Nucleus accumbens (tissue), 56 donors: ENCODE measurements at regions not wholly inside any gene's neighbourhood (a gene's known extent, or its start where the extent isn't known, plus 50 kb on each side); places are given as distances from the start of the nearest gene placed in this dataset.

Experiments used
- DNase-seq, 56 donors: peaks; one replicate each; lab custom pipeline; 2025; lab: John Stamatoyannopoulos, UW

DNA sequence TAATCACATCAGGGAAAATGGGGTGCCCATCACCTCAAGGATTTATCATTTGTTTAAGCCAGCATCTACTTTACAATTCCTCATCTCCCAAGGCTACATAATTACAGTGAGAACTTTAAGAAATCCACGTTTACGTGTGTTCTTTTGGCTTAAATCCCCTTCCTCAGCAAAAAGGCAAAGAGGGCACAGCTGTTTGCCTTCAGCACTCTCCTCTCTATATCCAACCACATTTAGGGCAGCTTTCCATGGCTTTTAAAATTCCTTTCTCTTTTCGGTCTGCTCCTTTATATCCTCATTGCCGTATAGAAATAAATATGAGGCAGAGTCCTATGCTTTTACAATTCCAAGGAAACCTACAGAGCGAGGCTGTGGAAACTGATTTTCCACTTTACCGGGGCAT, 175.9 kb downstream of the EMP1 start:
- DNase-seq: no peak

DNA sequence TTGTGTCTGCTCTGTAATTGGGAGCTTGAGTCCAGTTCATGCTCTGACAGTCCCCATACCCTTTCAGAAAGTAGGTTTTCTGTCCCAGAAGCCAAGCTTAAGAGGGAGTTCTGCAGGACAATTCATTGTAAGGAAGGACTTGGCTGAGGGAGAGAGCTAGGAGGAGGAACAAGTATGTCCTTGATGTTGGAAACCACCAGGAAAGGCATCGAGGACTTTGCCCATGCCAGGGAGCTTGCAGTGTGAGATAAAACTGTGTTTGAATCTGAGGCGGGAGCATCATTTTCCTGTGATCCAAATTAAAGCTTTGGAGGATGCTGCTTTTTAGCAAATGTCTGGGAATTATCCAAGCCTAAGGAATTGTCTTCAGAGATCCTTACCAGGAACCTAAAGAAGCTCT, 175.3 kb downstream of the EMP1 start:
- no peak for DNase-seq

- DNase-seq: no peak
Measured at GRCh38 chr12:13371367-13371766, 174.8 kb downstream of the EMP1 start.

- DNase-seq: no peak
Measured at GRCh38 chr12:13369474-13370056, 173.0 kb downstream of the EMP1 start.

- no peak for DNase-seq
Measured at GRCh38 chr12:13368971-13369370, 172.4 kb downstream of the EMP1 start.

DNA sequence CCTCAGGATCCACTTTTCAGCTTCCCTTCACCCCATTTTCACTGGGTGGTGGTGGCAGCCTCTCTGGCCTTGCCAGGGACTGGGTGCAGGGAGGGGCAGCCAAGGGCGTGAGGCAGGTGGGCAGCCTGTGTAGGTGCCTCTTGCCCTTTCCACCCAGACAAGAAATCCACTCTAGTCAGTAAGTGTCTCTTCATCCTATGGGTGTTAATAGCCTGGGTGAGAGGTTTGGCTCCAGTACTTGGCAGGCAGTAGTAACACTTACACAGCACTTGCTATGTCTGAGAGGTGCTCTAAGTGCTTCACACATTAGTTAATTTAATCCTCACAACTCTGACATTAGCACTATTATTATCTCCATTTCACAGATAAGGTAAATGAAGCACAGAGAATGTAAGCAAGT, 171.9 kb downstream of the EMP1 start:
- no peak for DNase-seq

GRCh38 chr12:13367973-13368372, 171.4 kb downstream of the EMP1 start:
- DNase-seq: no peak

DNA sequence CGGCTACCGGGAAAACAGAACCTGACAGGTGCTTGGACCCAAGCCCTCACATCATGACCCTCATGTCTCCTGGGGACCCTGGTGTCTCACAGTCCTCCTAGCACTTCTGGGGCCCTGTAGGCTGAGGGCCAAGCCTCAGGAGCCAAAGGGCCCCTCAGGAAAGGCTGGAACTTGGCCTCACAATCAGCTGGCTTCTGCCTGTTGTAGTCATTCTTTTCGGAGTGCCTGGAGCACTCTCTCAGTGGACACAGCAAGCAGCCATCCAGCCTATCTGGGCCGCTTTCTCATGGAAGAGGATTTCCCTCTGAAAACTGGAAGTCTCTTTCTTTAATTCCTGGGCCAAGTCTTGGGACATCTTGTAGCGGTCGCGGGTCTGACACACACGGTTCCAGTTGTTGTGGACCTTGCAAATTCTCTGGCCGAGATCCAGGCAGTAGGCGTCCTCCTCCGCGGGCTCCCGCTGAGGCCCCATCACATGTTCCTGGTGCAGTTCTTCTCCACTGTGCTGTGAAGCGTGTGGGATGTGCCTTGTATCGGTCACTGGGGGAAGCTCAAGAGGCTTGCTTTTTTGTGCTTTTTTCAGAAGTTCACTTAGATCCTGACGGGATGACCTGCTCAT, 169.3 kb downstream of the EMP1 start:
- no peak for DNase-seq

GRCh38 chr12:13362260-13362841, 165.8 kb downstream of the EMP1 start:
- DNase-seq: peak in 30 of 56 donors; percentile 2 to 63 (median 18)

DNA sequence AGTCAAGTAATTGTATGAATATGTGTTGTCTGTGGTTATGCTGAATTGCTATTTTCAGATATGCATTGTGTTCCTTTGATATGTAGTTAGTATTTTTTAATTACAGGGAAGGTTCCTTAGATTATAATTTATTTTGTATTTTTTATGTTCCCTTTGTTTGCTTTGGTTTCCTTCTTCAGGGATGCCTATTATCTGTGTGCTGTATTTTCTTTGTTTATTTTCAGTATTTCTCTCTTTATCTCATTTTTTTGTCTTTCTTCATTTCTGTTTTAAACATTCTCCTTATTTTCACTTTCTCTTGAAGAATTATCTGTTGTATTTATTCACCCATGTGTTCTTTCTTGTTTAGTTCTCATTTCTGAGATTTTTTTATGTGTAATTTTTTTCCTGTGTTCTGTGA, 163.1 kb downstream of the EMP1 start:
- DNase-seq: no peak

DNA sequence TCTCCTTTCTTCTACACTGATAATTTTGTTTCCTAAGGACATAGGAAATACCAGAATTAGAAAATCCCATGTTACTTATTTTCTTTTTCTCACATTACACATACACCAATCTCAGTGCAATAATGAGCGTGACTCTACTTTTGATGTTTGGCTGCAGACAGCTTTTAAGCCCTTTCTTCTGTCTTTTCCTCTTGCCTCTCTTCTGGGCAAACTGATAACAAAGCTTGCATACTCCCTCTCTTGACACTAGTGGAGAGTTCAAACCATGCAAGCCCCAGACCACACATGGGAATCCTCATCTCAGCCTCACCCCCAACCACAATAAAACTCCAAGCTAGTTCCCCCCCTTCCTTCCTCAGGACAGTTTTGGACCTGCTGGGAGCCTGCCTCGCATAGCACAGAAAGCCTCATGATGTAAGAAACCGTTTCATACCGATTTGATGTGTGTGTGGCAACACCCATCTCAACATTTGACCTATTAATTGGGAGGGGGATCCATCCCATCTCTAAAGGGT, 161.9 kb downstream of the EMP1 start:
- DNase-seq: no peak

- DNase-seq: no peak
Measured at GRCh38 chr12:13350946-13351345, 154.4 kb downstream of the EMP1 start.

DNA sequence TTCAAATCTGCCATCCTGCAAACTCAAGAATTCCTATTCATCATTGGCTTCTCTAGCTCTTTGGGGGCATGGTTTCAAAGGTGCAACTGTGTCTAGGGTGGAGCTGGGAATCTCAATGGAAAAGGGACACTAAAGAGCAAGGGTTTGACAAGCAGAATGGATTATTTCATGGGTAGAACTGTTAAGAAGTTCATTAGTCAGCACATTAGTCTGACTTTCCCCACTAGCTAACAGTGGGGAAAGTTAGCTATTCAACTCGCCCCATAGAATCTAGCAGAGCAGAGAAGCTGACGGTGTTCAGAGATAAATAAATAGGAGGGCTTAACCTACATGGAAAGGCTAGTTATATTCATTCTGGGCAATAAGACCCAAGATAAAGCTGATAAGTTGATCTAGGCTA, 153.9 kb downstream of the EMP1 start:
- DNase-seq: no peak

DNA sequence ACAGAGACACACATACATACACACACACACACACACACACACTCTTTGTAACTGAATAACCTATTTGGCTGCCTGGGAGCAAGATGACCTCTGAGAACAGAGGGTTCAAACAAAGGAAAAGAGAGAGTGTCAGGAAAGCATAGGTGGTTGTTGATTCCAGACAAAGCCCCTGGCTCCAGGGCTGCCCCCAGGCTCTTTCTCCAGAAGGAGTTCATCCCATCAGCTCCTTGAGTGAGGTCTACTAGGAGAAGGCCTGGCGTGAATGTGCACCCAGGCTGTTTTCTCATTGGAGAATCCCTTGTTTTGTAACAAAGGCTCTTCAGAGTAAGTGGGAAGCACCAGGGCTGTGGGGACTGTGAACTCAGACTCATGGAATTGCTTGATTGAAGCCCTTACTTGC, 151.9 kb downstream of the EMP1 start:
- no peak for DNase-seq

GRCh38 chr12:13347241-13348043, 150.9 kb downstream of the EMP1 start:
- peak in 29 of 56 donors; percentile 5 to 76 (median 47) for DNase-seq

GRCh38 chr12:13345722-13346121, 149.2 kb downstream of the EMP1 start:
- no peak for DNase-seq

GRCh38 chr12:13343375-13343774, 146.8 kb downstream of the EMP1 start:
- DNase-seq: no peak

GRCh38 chr12:13342971-13343370, 146.4 kb downstream of the EMP1 start:
- no peak for DNase-seq

DNA sequence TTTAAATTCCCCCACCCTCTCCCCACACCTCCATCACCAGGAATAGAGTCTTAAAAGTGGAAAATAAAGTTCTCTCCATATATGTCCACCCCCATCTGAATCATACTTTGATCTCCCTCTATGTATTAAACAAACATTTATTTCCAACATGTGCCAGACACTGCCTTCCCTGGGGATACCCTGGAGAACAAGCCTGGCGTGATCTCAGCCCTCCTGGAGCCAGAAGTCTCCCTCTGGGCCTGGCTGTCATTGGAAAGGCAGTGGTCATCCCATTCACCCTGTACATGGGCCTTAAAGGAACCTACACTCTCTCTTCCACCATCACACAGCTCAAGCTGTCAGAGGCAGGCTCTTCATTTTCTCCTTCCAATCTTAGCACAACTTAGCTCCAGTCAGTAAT, 143.6 kb downstream of the EMP1 start:
- DNase-seq: no peak

DNA sequence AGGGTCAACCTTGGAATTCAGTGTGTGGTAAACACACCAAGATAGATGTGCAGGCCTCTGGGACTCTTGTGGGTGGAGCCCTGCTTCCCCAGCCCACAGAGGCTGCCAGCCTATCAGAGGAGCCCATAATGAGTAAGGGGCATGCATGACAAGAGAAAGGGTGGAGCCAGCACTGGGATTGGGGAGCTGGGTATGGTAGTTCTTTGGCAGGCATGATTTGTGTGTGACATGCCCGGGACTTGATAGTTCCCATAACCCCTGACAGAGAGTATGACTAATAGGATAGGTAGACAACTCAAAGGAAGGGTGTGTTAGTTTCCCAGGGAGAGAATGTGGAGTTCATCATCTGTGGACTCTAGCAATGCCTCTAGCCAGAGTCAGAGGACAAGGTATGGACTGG, 143.0 kb downstream of the EMP1 start:
- no peak for DNase-seq

GRCh38 chr12:13339091-13339490, 142.6 kb downstream of the EMP1 start:
- no peak for DNase-seq
